Activated CD4-positive, alpha-beta T cell treated with anti-CD3 and anti-CD28 coated beads, Interleukin-2, amount 10 ng/mL, durations not matched to agents 7 days and 5 days (primary cell): ENCODE measurements at regions not wholly inside any gene's neighbourhood (a gene's known extent, or its start where the extent isn't known, plus 50 kb on each side); places are given as distances from the start of the nearest gene placed in this dataset.

ENCODE experiments used
- CTCF ChIA-PET: fragments of 350-600 bp; sonication (Branson Sonifier 250); formaldehyde crosslinking; loops from one replicate; lab custom pipeline; 2021; ENCODE audit warnings: antibody characterized with exemption; lab: Charles Lee
- POLR2A ChIA-PET: fragments of 350-600 bp; sonication (Branson Sonifier 250); formaldehyde crosslinking; loops from one replicate; lab custom pipeline; 2021; ENCODE audit warnings: antibody characterized with exemption; lab: Charles Lee
- DNase-seq: peaks from one replicate; pipeline ENCODE4 v3.0.0-alpha.2; 2020
- H3K27ac Mint-ChIP-seq: one replicate; pipeline ENCODE4 v1.8.0; 2021; ENCODE audit warnings: mild to moderate bottlenecking, moderate library complexity, mixed read lengths
- H3K27me3 Mint-ChIP-seq: one replicate; pipeline ENCODE4 v1.8.0; 2021; ENCODE audit warnings: mixed read lengths
- H3K36me3 Mint-ChIP-seq: one replicate; pipeline ENCODE4 v1.8.0; 2021; ENCODE audit warnings: low read depth, mixed read lengths
- H3K4me1 Mint-ChIP-seq: one replicate; pipeline ENCODE4 v1.8.0; 2021; ENCODE audit warnings: mixed read lengths
- H3K4me3 Mint-ChIP-seq: one replicate; pipeline ENCODE4 v1.8.0; 2021; ENCODE audit warnings: mild to moderate bottlenecking, moderate library complexity, mixed read lengths
- H3K9me3 Mint-ChIP-seq: one replicate; pipeline ENCODE4 v1.8.0; 2021; ENCODE audit warnings: mixed read lengths

- Mint-ChIP-seq H3K27me3 (no peaks in the 10 kb centered on the region), H3K4me3 (no peak overlapping the region), H3K4me1 (no peaks in the 10 kb centered on the region), H3K36me3 (no peaks in the 10 kb centered on the region), H3K9me3 (peaks cover 9% of the 10 kb centered on the region), H3K27ac (no peak overlapping the region)
- DNase-seq = no peak
- ChIA-PET CTCF (interaction anchor here (0.7 kb wide), 1 partner anchor 897 kb away, joined by 3 read pairs; no protein-coding TSS in a partner anchor), POLR2A (no interaction called here)
Measured at GRCh38 chr7:67762516-67762915, 765.9 kb downstream of the TYW1 start.

- no peak for DNase-seq
- Mint-ChIP-seq H3K27me3 (no peaks in the 10 kb centered on the region), H3K4me1 (no peaks in the 10 kb centered on the region), H3K36me3 (no peaks in the 10 kb centered on the region), H3K27ac (no peak overlapping the region), H3K9me3 (peaks cover 8% of the 10 kb centered on the region), H3K4me3 (no peak overlapping the region)
- CTCF ChIA-PET = no interaction called here
- POLR2A ChIA-PET = no interaction called here
Measured at GRCh38 chr7:67764289-67764688, 767.7 kb downstream of the TYW1 start.

- Mint-ChIP-seq H3K27me3 (no peaks in the 10 kb centered on the region), H3K9me3 (peaks cover 6% of the 10 kb centered on the region), H3K4me1 (no peaks in the 10 kb centered on the region), H3K27ac (no peak overlapping the region), H3K4me3 (no peak overlapping the region), H3K36me3 (no peaks in the 10 kb centered on the region)
- CTCF ChIA-PET = no interaction called here
- no peak for DNase-seq
- POLR2A ChIA-PET = no interaction called here
Measured at GRCh38 chr7:67765481-67766175, 769.0 kb downstream of the TYW1 start.

- ChIA-PET CTCF (interaction anchor here (0.6 to 0.7 kb wide), 2 partner anchors 93 to 1052 kb away, joined by 3 to 6 read pairs; no protein-coding TSS in a partner anchor), POLR2A (no interaction called here)
- no peak for DNase-seq
- no peaks in the 10 kb centered on the region for H3K4me1 Mint-ChIP-seq
- H3K9me3 Mint-ChIP-seq = peaks cover 9% of the 10 kb centered on the region
- H3K36me3 Mint-ChIP-seq = no peaks in the 10 kb centered on the region
- H3K4me3 Mint-ChIP-seq = no peak overlapping the region
- H3K27me3 Mint-ChIP-seq = no peaks in the 10 kb centered on the region
- no peak overlapping the region for H3K27ac Mint-ChIP-seq
Measured at GRCh38 chr7:67766906-67767410, 770.3 kb downstream of the TYW1 start.

- no peak overlapping the region for H3K4me3 Mint-ChIP-seq
- DNase-seq = no peak
- H3K36me3 Mint-ChIP-seq = no peaks in the 10 kb centered on the region
- no peaks in the 10 kb centered on the region for H3K4me1 Mint-ChIP-seq
- CTCF ChIA-PET = no interaction called here
- H3K27me3 Mint-ChIP-seq = no peaks in the 10 kb centered on the region
- POLR2A ChIA-PET = no interaction called here
- H3K27ac Mint-ChIP-seq = no peak overlapping the region
- H3K9me3 Mint-ChIP-seq = peaks cover 17% of the 10 kb centered on the region
Measured at GRCh38 chr7:67771846-67772605, 775.4 kb downstream of the TYW1 start.

- no peak overlapping the region for H3K27ac Mint-ChIP-seq
- CTCF ChIA-PET = no interaction called here
- no peak overlapping the region for H3K4me3 Mint-ChIP-seq
- H3K36me3 Mint-ChIP-seq = no peaks in the 10 kb centered on the region
- no peaks in the 10 kb centered on the region for H3K4me1 Mint-ChIP-seq
- POLR2A ChIA-PET = no interaction called here
- peaks cover 17% of the 10 kb centered on the region for H3K9me3 Mint-ChIP-seq
- H3K27me3 Mint-ChIP-seq = no peaks in the 10 kb centered on the region
- DNase-seq = no peak
Measured at GRCh38 chr7:67773081-67773480, 776.4 kb downstream of the TYW1 start.

GRCh38 chr7:67777119-67777518, 780.5 kb downstream of the TYW1 start:
- no peak overlapping the region for H3K4me3 Mint-ChIP-seq
- CTCF ChIA-PET = no interaction called here
- H3K4me1 Mint-ChIP-seq = no peaks in the 10 kb centered on the region
- peaks cover 21% of the 10 kb centered on the region for H3K9me3 Mint-ChIP-seq
- POLR2A ChIA-PET = no interaction called here
- DNase-seq = no peak
- no peaks in the 10 kb centered on the region for H3K36me3 Mint-ChIP-seq
- H3K27me3 Mint-ChIP-seq = no peaks in the 10 kb centered on the region
- no peak overlapping the region for H3K27ac Mint-ChIP-seq

- H3K27ac Mint-ChIP-seq = no peak overlapping the region
- no peaks in the 10 kb centered on the region for H3K4me1 Mint-ChIP-seq
- H3K27me3 Mint-ChIP-seq = no peaks in the 10 kb centered on the region
- CTCF ChIA-PET = no interaction called here
- POLR2A ChIA-PET = no interaction called here
- no peak for DNase-seq
- H3K4me3 Mint-ChIP-seq = no peak overlapping the region
- H3K9me3 Mint-ChIP-seq = peaks cover 15% of the 10 kb centered on the region
- no peaks in the 10 kb centered on the region for H3K36me3 Mint-ChIP-seq
Measured at GRCh38 chr7:67781841-67782240, 785.2 kb downstream of the TYW1 start.

GRCh38 chr7:67786021-67786420, 789.4 kb downstream of the TYW1 start:
- Mint-ChIP-seq H3K27ac (no peak overlapping the region), H3K4me3 (no peak overlapping the region), H3K4me1 (no peaks in the 10 kb centered on the region), H3K36me3 (no peaks in the 10 kb centered on the region), H3K9me3 (peaks cover 19% of the 10 kb centered on the region), H3K27me3 (no peaks in the 10 kb centered on the region)
- ChIA-PET CTCF (no interaction called here), POLR2A (no interaction called here)
- no peak for DNase-seq

- Mint-ChIP-seq H3K27me3 (no peaks in the 10 kb centered on the region), H3K27ac (no peak overlapping the region), H3K4me1 (no peaks in the 10 kb centered on the region), H3K4me3 (no peak overlapping the region), H3K36me3 (no peaks in the 10 kb centered on the region), H3K9me3 (peaks cover 21% of the 10 kb centered on the region)
- CTCF ChIA-PET = no interaction called here
- POLR2A ChIA-PET = no interaction called here
- DNase-seq = no peak
Measured at GRCh38 chr7:67788669-67789068, 792.0 kb downstream of the TYW1 start.

- Mint-ChIP-seq H3K4me3 (no peak overlapping the region), H3K36me3 (no peaks in the 10 kb centered on the region), H3K27me3 (no peaks in the 10 kb centered on the region), H3K4me1 (no peaks in the 10 kb centered on the region), H3K9me3 (peaks cover 27% of the 10 kb centered on the region), H3K27ac (no peak overlapping the region)
- ChIA-PET POLR2A (no interaction called here), CTCF (no interaction called here)
- DNase-seq = no peak
Measured at GRCh38 chr7:67791918-67792317, 795.3 kb downstream of the TYW1 start.

GRCh38 chr7:67794544-67794943, 797.9 kb downstream of the TYW1 start:
- H3K27ac Mint-ChIP-seq = no peak overlapping the region
- POLR2A ChIA-PET = no interaction called here
- peaks cover 27% of the 10 kb centered on the region for H3K9me3 Mint-ChIP-seq
- H3K4me3 Mint-ChIP-seq = no peak overlapping the region
- H3K27me3 Mint-ChIP-seq = no peaks in the 10 kb centered on the region
- no peak for DNase-seq
- CTCF ChIA-PET = no interaction called here
- no peaks in the 10 kb centered on the region for H3K36me3 Mint-ChIP-seq
- H3K4me1 Mint-ChIP-seq = no peaks in the 10 kb centered on the region

GRCh38 chr7:67803789-67804188, 807.2 kb downstream of the TYW1 start:
- ChIA-PET CTCF (no interaction called here), POLR2A (no interaction called here)
- DNase-seq = no peak
- no peak overlapping the region for H3K4me3 Mint-ChIP-seq
- H3K36me3 Mint-ChIP-seq = no peaks in the 10 kb centered on the region
- no peaks in the 10 kb centered on the region for H3K4me1 Mint-ChIP-seq
- no peaks in the 10 kb centered on the region for H3K27me3 Mint-ChIP-seq
- H3K9me3 Mint-ChIP-seq = peaks cover 24% of the 10 kb centered on the region
- no peak overlapping the region for H3K27ac Mint-ChIP-seq
